IPS DF 4.7 (cell line): ENCODE measurements at regions not wholly inside any gene's neighbourhood (a gene's known extent, or its start where the extent isn't known, plus 50 kb on each side); places are given as distances from the start of the nearest gene placed in this dataset.
"Not testable (repeated sequence)": the region's sequence is repeated elsewhere in the genome, so short reads cannot be mapped to it uniquely, and the experiment has no call there.

Experiments used
- DNase-seq: peaks from one replicate; pipeline ENCODE4 v3.0.0-alpha.2; 2013; ENCODE audit warnings: low spot score; ENCODE audit errors: extremely low read depth

- no peak for DNase-seq
Observed at GRCh38 chr16:65819136-65819898, 547.2 kb upstream of the CDH5 start.

- DNase-seq = no peak
Observed at GRCh38 chr16:65817799-65818198, 548.7 kb upstream of the CDH5 start.

- DNase-seq = peak; percentile 28
Observed at GRCh38 chr16:65817066-65817465, 549.4 kb upstream of the CDH5 start.

GRCh38 chr16:65816556-65816955 is 549.9 kb upstream of the CDH5 start:
- DNase-seq = no peak

- no peak for DNase-seq
Observed at GRCh38 chr16:65815707-65816106, 550.8 kb upstream of the CDH5 start.

- not testable (repeated sequence) for DNase-seq
Observed at GRCh38 chr16:65813879-65814278, 552.6 kb upstream of the CDH5 start.

GRCh38 chr16:65809627-65810026 is 556.9 kb upstream of the CDH5 start:
- DNase-seq = no peak

GRCh38 chr16:65808790-65809189 is 557.7 kb upstream of the CDH5 start:
- no peak for DNase-seq

GRCh38 chr16:65807858-65808257 is 558.6 kb upstream of the CDH5 start:
- DNase-seq = no peak

- DNase-seq = not testable (repeated sequence)
Observed at GRCh38 chr16:65805704-65806103, 560.8 kb upstream of the CDH5 start.

- DNase-seq = no peak
Observed at GRCh38 chr16:65796481-65796880, 570.0 kb upstream of the CDH5 start.

GRCh38 chr16:65794973-65795372 is 571.5 kb upstream of the CDH5 start:
- no peak for DNase-seq

GRCh38 chr16:65793781-65794180 is 572.7 kb upstream of the CDH5 start:
- no peak for DNase-seq

GRCh38 chr16:65790768-65791167 is 575.7 kb upstream of the CDH5 start:
- no peak for DNase-seq

GRCh38 chr16:65789161-65789945 is 577.1 kb upstream of the CDH5 start:
- no peak for DNase-seq

GRCh38 chr16:65788434-65789140 is 577.9 kb upstream of the CDH5 start:
- DNase-seq = no peak

- DNase-seq = no peak
Observed at GRCh38 chr16:65787921-65788320, 578.6 kb upstream of the CDH5 start.

GRCh38 chr16:65786916-65787315 is 579.6 kb upstream of the CDH5 start:
- no peak for DNase-seq

GRCh38 chr16:65783709-65784474 is 582.6 kb upstream of the CDH5 start:
- DNase-seq = no peak

GRCh38 chr16:65782611-65783600 is 583.6 kb upstream of the CDH5 start:
- no peak for DNase-seq
